K562 (cell line): ENCODE measurements at regions not wholly inside any gene's neighbourhood (a gene's known extent, or its start where the extent isn't known, plus 50 kb on each side); places are given as distances from the start of the nearest gene placed in this dataset.

Source experiments
- ATAC-seq: fragments of 200-7000 bp; cut with Tn5 transposase; 3 replicates; pipeline ENCODE4 v1.9.1; 2020; ENCODE audit warnings: moderate library complexity
- BruUV-seq: library from RNA; stranded (reverse); fragments of 400-500 nt; replicated peaks from 2 replicates; lab custom pipeline; 2021; lab: Mats Ljungman, UMichigan
- CTCF ChIA-PET: fragments of 300-600 bp; formaldehyde crosslinking; extraction: SDS; loops from one replicate; lab custom pipeline; 2021; ENCODE audit warnings: low intra/inter-chr PET ratio; lab: Yijun Ruan, JAX
- POLR2A ChIA-PET: fragments of 300-600, 350-650 bp; sonication (Branson Sonifier 250); formaldehyde crosslinking; extraction: SDS; loops from one replicate; lab custom pipeline; 2021; ENCODE audit warnings: antibody characterized with exemption, inconsistent platforms; lab: Yijun Ruan, JAX
- DNase-seq, 4 experiments: peaks; one replicate each; pipeline versions ENCODE4 v3.0.0 to v3.0.0-alpha.2; 2011 to 2018; ENCODE audit warnings: low spot score in 3 of 4, mixed read lengths in 3 of 4; ENCODE audit errors: extremely low read depth in 1 of 4
- FAIRE-seq: peaks from 2 replicates; lab custom pipeline; 2011; peaks lifted over from hg19 to GRCh38; lab: Jason Lieb, UNC
- H2AFZ ChIP-seq: 2 replicates; pipeline ENCODE4 v1.6.0; 2011; ENCODE audit warnings: low read depth, low read length, control low read depth, inconsistent platforms
- H3K27ac ChIP-seq: fragments of 200-600 bp; 3 replicates; pipeline ENCODE4 v1.8.0; 2011; ENCODE audit warnings: low read depth, mild to moderate bottlenecking, control low read depth, inconsistent platforms, low read length, moderate library complexity, mixed read lengths; ENCODE audit errors: extremely low read depth
- H3K27me3 ChIP-seq, 2 experiments: fragments of 300-600 bp in 1 of 2; 2 replicates in 1 of 2; 3 replicates in 1 of 2; pipeline versions ENCODE4 v1.6.0 to v1.8.0; 2011; ENCODE audit warnings: inconsistent platforms in 2 of 2, low read length in 2 of 2, mild to moderate bottlenecking in 1 of 2, mixed read lengths in 1 of 2, moderate library complexity in 1 of 2; ENCODE audit not compliant: control insufficient read depth in 2 of 2, insufficient read depth in 2 of 2
- H3K36me3 ChIP-seq: fragments of 300-600 bp; 3 replicates; pipeline ENCODE4 v1.8.0; 2011; ENCODE audit warnings: mild to moderate bottlenecking, low read length, inconsistent platforms; ENCODE audit not compliant: control insufficient read depth, insufficient read depth
- H3K4me1 ChIP-seq, 2 experiments: fragments of 200-600 bp in 1 of 2; replicated peaks in 1 of 2; 2 replicates in 1 of 2; 3 replicates in 1 of 2; pipeline versions ENCODE4 v1.5.1 to v1.8.0; 2011; ENCODE audit warnings: inconsistent platforms in 2 of 2, low read length in 2 of 2, mild to moderate bottlenecking in 1 of 2, mixed read lengths in 1 of 2, moderate library complexity in 1 of 2; ENCODE audit not compliant: control insufficient read depth in 2 of 2, insufficient read depth in 2 of 2
- H3K4me2 ChIP-seq: 2 replicates; pipeline ENCODE4 v1.6.1; 2011; ENCODE audit warnings: low read length, control low read depth, inconsistent platforms, mixed read lengths; ENCODE audit not compliant: insufficient read depth
- H3K4me3 ChIP-seq: fragments of 200-600 bp; sonication (generic), shearing (Covaris generic); 2 replicates; pipeline ENCODE4 v1.5.1; 2016; ENCODE audit warnings: control low read depth, inconsistent platforms
- H3K79me2 ChIP-seq: fragments of 200-600 bp; 3 replicates; pipeline ENCODE4 v1.8.0; 2011; ENCODE audit warnings: low read length, inconsistent platforms; ENCODE audit not compliant: control insufficient read depth, insufficient read depth
- H3K9ac ChIP-seq, 2 experiments: 2 replicates each; pipeline versions ENCODE4 v1.6.0 to v1.6.1; 2011; ENCODE audit warnings: low read depth in 2 of 2, low read length in 2 of 2, control low read depth in 1 of 2, inconsistent platforms in 1 of 2, mild to moderate bottlenecking in 1 of 2, mixed read lengths in 1 of 2; ENCODE audit not compliant: insufficient read depth in 1 of 2
- H3K9me1 ChIP-seq: one replicate; pipeline ENCODE4 v1.6.0; 2011; ENCODE audit warnings: inconsistent platforms, mild to moderate bottlenecking, low read length, moderate library complexity; ENCODE audit not compliant: control insufficient read depth, insufficient read depth
- H3K9me3 ChIP-seq: replicated peaks from 2 replicates; pipeline ENCODE4 v1.5.1; 2011; ENCODE audit warnings: low read depth, low read length, inconsistent platforms; ENCODE audit not compliant: control insufficient read depth, insufficient read depth
- H4K20me1 ChIP-seq: replicated peaks from 2 replicates; pipeline ENCODE4 v1.6.1; 2011; ENCODE audit warnings: low read length, inconsistent platforms, mixed read lengths; ENCODE audit not compliant: control insufficient read depth, insufficient read depth
- SPI1 ChIP-seq: IDR thresholded peaks from 2 replicates; pipeline ENCODE4 v1.6.1; 2011; ENCODE audit warnings: low read depth, low read length, control low read depth, borderline replicate concordance
- TARDBP ChIP-seq: fragments of 450-650 bp; IDR thresholded peaks from 2 replicates; pipeline ENCODE4 v1.6.1; 2016
- ZNF316 ChIP-seq: fragments of 450-650 bp; IDR thresholded peaks from 2 replicates; pipeline ENCODE4 v1.6.1; 2016
- WGBS: fragments of 100-300 bp; shearing (Covaris generic); methylation state at CpG from one replicate; pipeline ENCODE4 v1.1.6; 2016; ENCODE audit warnings: low coverage, mixed read lengths; ENCODE audit not compliant: insufficient coverage; ENCODE audit errors: missing lambda C conversion rate; 5-methylcytosine and 5-hydroxymethylcytosine counted together
- in situ Hi-C: fragments of 300-500 bp; cut with MboI; formaldehyde crosslinking; loops from 4 replicates; pipeline ENCODE4 v1.15.0; 2018; ENCODE audit warnings: inconsistent platforms, mixed read lengths
- intact Hi-C: fragments of 100-400 bp; cut with micrococcal nuclease; formaldehyde crosslinking; loops from 2 replicates; pipeline ENCODE4 v1.14.2; 2022

- WGBS: 0% methylated on average over 2 of the region's 2 CpGs
- no peaks in the 10 kb centered on the region for H3K27me3 ChIP-seq
- CTCF ChIA-PET: no interaction called here
- H3K9ac ChIP-seq: no peak overlapping the region
- H3K4me2 ChIP-seq: no peak overlapping the region
- DNase-seq (no peak), FAIRE-seq (no peak), ATAC-seq (no peak)
- no peak overlapping the region for H3K27ac ChIP-seq
- in situ Hi-C loops (no loop called here), intact Hi-C loops (no loop called here)
- TF ChIP-seq SPI1: no peak
- POLR2A ChIA-PET: interaction anchor here (1.8 kb wide), 1 partner anchor 21 kb away, joined by 4 read pairs; no protein-coding TSS in a partner anchor
- H3K9me3 ChIP-seq: no peaks in the 10 kb centered on the region
- H3K9me1 ChIP-seq: no peaks in the 10 kb centered on the region
- BruUV-seq: no TSS peak
- H3K79me2 ChIP-seq: no peaks in the 10 kb centered on the region
- H3K36me3 ChIP-seq: no peaks in the 10 kb centered on the region
- H3K4me1 ChIP-seq: no peaks in the 10 kb centered on the region
- H2AFZ ChIP-seq: no peak overlapping the region
- no peaks in the 10 kb centered on the region for H4K20me1 ChIP-seq
- no peak overlapping the region for H3K4me3 ChIP-seq
Observed at GRCh38 chr5:168184103-168184502, 107.3 kb upstream of the WWC1 start.

- Histone ChIP-seq H3K27ac (no peak overlapping the region), H3K9me3 (no peaks in the 10 kb centered on the region), H3K79me2 (no peaks in the 10 kb centered on the region), H3K27me3 (no peaks in the 10 kb centered on the region), H3K9me1 (no peaks in the 10 kb centered on the region), H3K4me3 (no peak overlapping the region), H4K20me1 (no peaks in the 10 kb centered on the region), H3K4me1 (no peaks in the 10 kb centered on the region), H2AFZ (no peak overlapping the region), H3K36me3 (no peaks in the 10 kb centered on the region), H3K4me2 (no peak overlapping the region), H3K9ac (no peak overlapping the region)
- in situ Hi-C loops: no loop called here
- CTCF ChIA-PET: interaction anchor here (0.6 kb wide), 1 partner anchor 253 kb away, joined by 5 read pairs; no protein-coding TSS in a partner anchor
- WGBS: 2% methylated on average over 18 of the region's 18 CpGs
- POLR2A ChIA-PET: no interaction called here
- intact Hi-C loops: no loop called here
- DNase-seq (no peak), ATAC-seq (no peak), FAIRE-seq (no peak)
- TF ChIP-seq TARDBP (no peak), ZNF316 (0 out of 2 replicates have a peak, but pooled peaks have one; percentile 7)
- BruUV-seq: no TSS peak
Observed at GRCh38 chr5:168186289-168187074, 105.0 kb upstream of the WWC1 start.
